ENCODE measurements at regions not wholly inside any gene's neighbourhood (a gene's known extent, or its start where the extent isn't known, plus 50 kb on each side); places are given as distances from the start of the nearest gene placed in this dataset.
"Not testable (repeated sequence)": the region's sequence is repeated elsewhere in the genome, so short reads cannot be mapped to it uniquely, and the experiment has no call there.

GRCh38 chr5:130868186-130868840 lies 296.7 kb downstream of the HINT1 start:
- no peaks in the 10 kb centered on the region for H3K36me3 ChIP-seq (ENCODE audit: control insufficient read depth, insufficient read depth, low read length)
- ATAC-seq (no peak), DNase-seq (no peak)
- no peaks in the 10 kb centered on the region for H3K27me3 ChIP-seq (ENCODE audit: control insufficient read depth, insufficient read depth, low read length)
- H3K27ac ChIP-seq (ENCODE audit: low read length) = no peak overlapping the region
- no peaks in the 10 kb centered on the region for H3K9me3 Mint-ChIP-seq
- no peaks in the 10 kb centered on the region for H3K36me3 Mint-ChIP-seq
- no peak overlapping the region for H3K27ac Mint-ChIP-seq
- 92% methylated on average over 1 of the region's 1 CpG for WGBS (ENCODE audit: insufficient coverage)
- H3K4me3 ChIP-seq (ENCODE audit: low read length) = no peak overlapping the region
- no peaks in the 10 kb centered on the region for H3K4me1 Mint-ChIP-seq
- H3K27me3 Mint-ChIP-seq (ENCODE audit: low read depth in 2 of 2) = peaks cover 6 to 10% of the 10 kb centered on the region in 2 donors
- no peak for TF ChIP-seq CTCF (IDR thresholded peaks at IDR 0.05)
- H3K9me3 ChIP-seq (ENCODE audit: control insufficient read depth, insufficient read depth, low read length) = no peaks in the 10 kb centered on the region
- H3K4me1 ChIP-seq (ENCODE audit: control insufficient read depth, insufficient read depth, low read length) = no peaks in the 10 kb centered on the region
- no peak overlapping the region for H3K4me3 Mint-ChIP-seq
- intact Hi-C loops (cut with micrococcal nuclease) = no loop called here

GRCh38 chr5:130845049-130845765 lies 319.8 kb downstream of the HINT1 start:
- Histone ChIP-seq H3K4me3 (ENCODE audit: low read length) (no peak overlapping the region), H3K27ac (ENCODE audit: low read length) (no peak overlapping the region), H3K36me3 (ENCODE audit: control insufficient read depth, insufficient read depth, low read length) (no peaks in the 10 kb centered on the region), H3K9me3 (ENCODE audit: control insufficient read depth, insufficient read depth, low read length) (no peaks in the 10 kb centered on the region), H3K27me3 (ENCODE audit: control insufficient read depth, insufficient read depth, low read length) (no peaks in the 10 kb centered on the region), H3K4me1 (ENCODE audit: control insufficient read depth, insufficient read depth, low read length) (no peaks in the 10 kb centered on the region)
- Mint-ChIP-seq H3K27me3 (ENCODE audit: low read depth in 2 of 2) (peaks cover 18 to 43% of the 10 kb centered on the region in 2 donors), H3K27ac (no peak overlapping the region), H3K4me1 (no peaks in the 10 kb centered on the region), H3K36me3 (peaks cover 7% of the 10 kb centered on the region), H3K9me3 (peaks cover 3% of the 10 kb centered on the region in 2 donors), H3K4me3 (no peak overlapping the region)
- DNase-seq = no peak
- TF ChIP-seq CTCF (IDR thresholded peaks at IDR 0.05) = no peak
- intact Hi-C loops (cut with micrococcal nuclease) = no loop called here
- no peak for ATAC-seq
- no CpG with 5 or more reads among the region's 1 CpG for WGBS (ENCODE audit: insufficient coverage)

- intact Hi-C loops (cut with micrococcal nuclease) = no loop called here
- no peak for TF ChIP-seq CTCF (IDR thresholded peaks at IDR 0.05)
- peak overlapping the region; percentile 35 to 79 for H3K27ac Mint-ChIP-seq
- peak in 1 of 3 donors; percentile 62 for ATAC-seq
- Histone ChIP-seq H3K4me3 (ENCODE audit: low read length) (peak overlapping the region; percentile 27), H3K36me3 (ENCODE audit: control insufficient read depth, insufficient read depth, low read length) (no peaks in the 10 kb centered on the region), H3K4me1 (ENCODE audit: control insufficient read depth, insufficient read depth, low read length) (no peaks in the 10 kb centered on the region), H3K27ac (ENCODE audit: low read length) (no peak overlapping the region), H3K27me3 (ENCODE audit: control insufficient read depth, insufficient read depth, low read length) (no peaks in the 10 kb centered on the region), H3K9me3 (ENCODE audit: control insufficient read depth, insufficient read depth, low read length) (no peaks in the 10 kb centered on the region)
- H3K36me3 Mint-ChIP-seq = no peaks in the 10 kb centered on the region
- H3K4me3 Mint-ChIP-seq = peak overlapping the region; percentile 86
- DNase-seq = peak in 1 of 2 donors; percentile 32
- H3K4me1 Mint-ChIP-seq = peaks cover 11 to 16% of the 10 kb centered on the region in 2 donors
- WGBS (ENCODE audit: insufficient coverage) = 35% methylated on average over 5 of the region's 6 CpGs
- H3K9me3 Mint-ChIP-seq = no peaks in the 10 kb centered on the region
- peaks cover 6 to 9% of the 10 kb centered on the region in 2 donors for H3K27me3 Mint-ChIP-seq (ENCODE audit: low read depth in 2 of 2)
Measured at GRCh38 chr5:130836729-130837649, 328.1 kb downstream of the HINT1 start.

GRCh38 chr5:130817598-130818384 lies 347.3 kb downstream of the HINT1 start:
- H3K4me1 ChIP-seq (ENCODE audit: control insufficient read depth, insufficient read depth, low read length); H3K27me3 Mint-ChIP-seq (ENCODE audit: low read depth in 2 of 2); H3K4me1 Mint-ChIP-seq; H3K27ac ChIP-seq (ENCODE audit: low read length); H3K9me3 Mint-ChIP-seq; H3K4me3 Mint-ChIP-seq; H3K9me3 ChIP-seq (ENCODE audit: control insufficient read depth, insufficient read depth, low read length); ATAC-seq; H3K36me3 Mint-ChIP-seq; H3K4me3 ChIP-seq (ENCODE audit: low read length); DNase-seq; H3K27ac Mint-ChIP-seq; intact Hi-C loops (cut with micrococcal nuclease); H3K27me3 ChIP-seq (ENCODE audit: control insufficient read depth, insufficient read depth, low read length); H3K36me3 ChIP-seq (ENCODE audit: control insufficient read depth, insufficient read depth, low read length): not testable (repeated sequence)
- WGBS (ENCODE audit: insufficient coverage) = 96% methylated on average over 23 of the region's 28 CpGs

All from natural killer cell (primary cell).